Keratinocyte (primary cell): ENCODE measurements at regions not wholly inside any gene's neighbourhood (a gene's known extent, or its start where the extent isn't known, plus 50 kb on each side); places are given as distances from the start of the nearest gene placed in this dataset.

Experiments used
- DNase-seq: peaks from one replicate; pipeline ENCODE4 v3.0.0-alpha.2; 2011; ENCODE audit warnings: low read depth, missing footprints, low spot score
- FAIRE-seq: peaks from 2 replicates; lab custom pipeline; 2011; peaks lifted over from hg19 to GRCh38; lab: Jason Lieb, UNC
- H2AFZ ChIP-seq: 2 replicates; pipeline ENCODE4 v1.6.0; 2012; ENCODE audit warnings: low read length, control low read depth, inconsistent platforms; ENCODE audit not compliant: control insufficient read depth
- H3K27ac ChIP-seq: 2 replicates; pipeline ENCODE4 v1.5.1; 2011; ENCODE audit warnings: low read length; ENCODE audit not compliant: control insufficient read depth, insufficient read depth
- H3K27me3 ChIP-seq: 3 replicates; pipeline ENCODE4 v1.6.0; 2011; ENCODE audit warnings: low read length; ENCODE audit not compliant: control insufficient read depth, insufficient read depth; ENCODE audit errors: extremely low read depth
- H3K36me3 ChIP-seq, 2 experiments: 2 replicates in 1 of 2; 3 replicates in 1 of 2; pipeline ENCODE4 v1.5.1; 2011; ENCODE audit warnings: low read length in 2 of 2, mild to moderate bottlenecking in 1 of 2; ENCODE audit not compliant: control insufficient read depth in 2 of 2, insufficient read depth in 2 of 2; ENCODE audit errors: extremely low read depth in 1 of 2
- H3K4me1 ChIP-seq: 3 replicates; pipeline ENCODE4 v1.5.1; 2011; ENCODE audit warnings: low read length; ENCODE audit not compliant: control insufficient read depth, insufficient read depth; ENCODE audit errors: extremely low read depth
- H3K4me2 ChIP-seq: 3 replicates; pipeline ENCODE4 v1.6.0; 2011; ENCODE audit warnings: low read depth, low read length; ENCODE audit not compliant: control insufficient read depth, insufficient read depth; ENCODE audit errors: extremely low read depth
- H3K4me3 ChIP-seq, 3 experiments: fragments of 200-600 bp in 1 of 3; sonication (generic) in 1 of 3; 2 replicates in 2 of 3; 3 replicates in 1 of 3; pipeline ENCODE4 v1.5.1; 2011 to 2016; ENCODE audit warnings: low read length in 3 of 3, mild to moderate bottlenecking in 3 of 3, control low read depth in 2 of 3, inconsistent platforms in 1 of 3, low read depth in 1 of 3, mixed read lengths in 1 of 3, mixed run types in 1 of 3, moderate library complexity in 1 of 3; ENCODE audit not compliant: control insufficient read depth in 2 of 3, insufficient read depth in 2 of 3; ENCODE audit errors: extremely low read depth in 1 of 3
- H3K79me2 ChIP-seq: 2 replicates; pipeline ENCODE4 v1.6.0; 2012; ENCODE audit warnings: low read length; ENCODE audit not compliant: control insufficient read depth, insufficient read depth
- H3K9ac ChIP-seq: 3 replicates; pipeline ENCODE4 v1.6.0; 2011; ENCODE audit warnings: low read length; ENCODE audit not compliant: control insufficient read depth, insufficient read depth; ENCODE audit errors: extremely low read depth
- H3K9me1 ChIP-seq: 3 replicates; pipeline ENCODE4 v1.6.0; 2011; ENCODE audit warnings: low read length; ENCODE audit not compliant: control insufficient read depth, insufficient read depth; ENCODE audit errors: extremely low read depth
- H3K9me3 ChIP-seq: 2 replicates; pipeline ENCODE4 v1.5.1; 2012; ENCODE audit warnings: low read depth, low read length; ENCODE audit not compliant: control insufficient read depth
- H4K20me1 ChIP-seq: 3 replicates; pipeline ENCODE4 v1.6.0; 2011; ENCODE audit warnings: low read length; ENCODE audit not compliant: control insufficient read depth, insufficient read depth; ENCODE audit errors: extremely low read depth
- CTCF ChIP-seq, 3 experiments: IDR thresholded peaks in 1 of 3; conservative IDR thresholded peaks in 1 of 3; optimal IDR thresholded peaks in 1 of 3; 2 replicates in 2 of 3; 3 replicates in 1 of 3; pipeline versions ENCODE3 to v1.5.1; 2011; ENCODE audit warnings: low read length in 3 of 3, mild to moderate bottlenecking in 3 of 3, moderate library complexity in 2 of 3, control low read depth in 1 of 3, inconsistent platforms in 1 of 3; ENCODE audit not compliant: insufficient read depth in 2 of 3; ENCODE audit errors: extremely low read depth in 1 of 3
- EZH2 ChIP-seq: IDR thresholded peaks from one replicate; pipeline ENCODE4 v1.6.1; 2012; ENCODE audit warnings: inconsistent platforms, mild to moderate bottlenecking, low read length, moderate library complexity
- dilution Hi-C: fragments of 300-500 bp; cut with MboI; formaldehyde crosslinking; loops from one replicate; pipeline ENCODE4 v1.7.0; 2020; ENCODE audit warnings: low sequenced_read_pairs; ENCODE audit not compliant: extremely low pct_ligation_motif_present

- TF ChIP-seq EZH2 = no peak
- no peak for TF ChIP-seq CTCF (optimal IDR thresholded peaks at IDR 0.05 in 1 of 3, IDR thresholded peaks at IDR 0.05 in 1 of 3, conservative IDR thresholded peaks at IDR 0.05 in 1 of 3; ENCODE audit: extremely low read depth in 1 of 3, insufficient read depth in 2 of 3, low read length in 3 of 3)
- no peaks in the 10 kb centered on the region for H3K36me3 ChIP-seq
- no peak overlapping the region for H2AFZ ChIP-seq
- H3K9ac ChIP-seq = no peak overlapping the region
- H3K27ac ChIP-seq = no peak overlapping the region
- H4K20me1 ChIP-seq = peaks cover 5% of the 10 kb centered on the region
- H3K4me3 ChIP-seq = no peak overlapping the region
- peaks cover 5% of the 10 kb centered on the region for H3K27me3 ChIP-seq
- DNase-seq = no peak
- H3K9me1 ChIP-seq = no peaks in the 10 kb centered on the region
- no peak for FAIRE-seq
- H3K4me1 ChIP-seq = no peaks in the 10 kb centered on the region
- no peak overlapping the region for H3K4me2 ChIP-seq
- dilution Hi-C loops = no loop called here
- no peaks in the 10 kb centered on the region for H3K79me2 ChIP-seq
- no peaks in the 10 kb centered on the region for H3K9me3 ChIP-seq
Observed at GRCh38 chr1:11594625-11595024, 59.6 kb downstream of the FBXO2 start.

- Histone ChIP-seq H3K9me3 (no peaks in the 10 kb centered on the region), H3K4me1 (no peaks in the 10 kb centered on the region), H3K27ac (no peak overlapping the region), H2AFZ (no peak overlapping the region), H3K9me1 (no peaks in the 10 kb centered on the region), H3K9ac (no peak overlapping the region), H3K4me2 (no peak overlapping the region), H3K4me3 (no peak overlapping the region), H3K27me3 (peaks cover 5% of the 10 kb centered on the region), H3K36me3 (no peaks in the 10 kb centered on the region), H4K20me1 (peaks cover 5% of the 10 kb centered on the region), H3K79me2 (no peaks in the 10 kb centered on the region)
- TF ChIP-seq EZH2 = no peak
- TF ChIP-seq CTCF (optimal IDR thresholded peaks at IDR 0.05 in 1 of 3, IDR thresholded peaks at IDR 0.05 in 1 of 3, conservative IDR thresholded peaks at IDR 0.05 in 1 of 3; ENCODE audit: extremely low read depth in 1 of 3, insufficient read depth in 2 of 3, low read length in 3 of 3) = peak in 1 of 3 experiments; percentile 20
- no peak for DNase-seq
- no peak for FAIRE-seq
- dilution Hi-C loops = no loop called here
Observed at GRCh38 chr1:11594222-11594621, 60.0 kb downstream of the FBXO2 start.
